Subcutaneous abdominal adipose tissue (tissue), 5 donors: ENCODE measurements at regions not wholly inside any gene's neighbourhood (a gene's known extent, or its start where the extent isn't known, plus 50 kb on each side); places are given as distances from the start of the nearest gene placed in this dataset.
"Not testable (repeated sequence)": the region's sequence is repeated elsewhere in the genome, so short reads cannot be mapped to it uniquely, and the experiment has no call there.

Experiments used
- H3K27ac ChIP-seq: one replicate; pipeline ENCODE4 v1.7.0; 2013; ENCODE audit warnings: low read depth, mild to moderate bottlenecking, inconsistent platforms, low read length, moderate library complexity
- H3K27me3 ChIP-seq, 5 donors: one replicate each; pipeline ENCODE4 v1.7.0; 2013; ENCODE audit warnings: low read length in 5 of 5, inconsistent platforms in 1 of 5; ENCODE audit not compliant: control insufficient read depth in 5 of 5, insufficient read depth in 4 of 5
- H3K36me3 ChIP-seq, 5 donors: one replicate each; pipeline ENCODE4 v1.7.0; 2013; ENCODE audit warnings: low read length in 5 of 5; ENCODE audit not compliant: control insufficient read depth in 5 of 5, insufficient read depth in 5 of 5
- H3K4me1 ChIP-seq, 5 donors: one replicate each; pipeline ENCODE4 v1.7.0; 2013; ENCODE audit warnings: low read length in 5 of 5, mild to moderate bottlenecking in 3 of 5, moderate library complexity in 1 of 5; ENCODE audit not compliant: control insufficient read depth in 5 of 5, insufficient read depth in 5 of 5
- H3K4me3 ChIP-seq, 5 donors: one replicate each; pipeline ENCODE4 v1.7.0; 2013; ENCODE audit warnings: low read length in 5 of 5, low read depth in 1 of 5
- H3K9ac ChIP-seq, 5 donors: one replicate each; pipeline ENCODE4 v1.7.0; 2013; ENCODE audit warnings: low read length in 5 of 5, mild to moderate bottlenecking in 4 of 5, moderate library complexity in 3 of 5
- H3K9me3 ChIP-seq, 5 donors: one replicate each; pipeline ENCODE4 v1.7.0; 2013; ENCODE audit warnings: low read length in 5 of 5; ENCODE audit not compliant: control insufficient read depth in 5 of 5
- donor health status: healthy.
- donor health status: healthy.
- donor health status: healthy.
- donor health status: healthy.
- donor health status: healthy.

DNA sequence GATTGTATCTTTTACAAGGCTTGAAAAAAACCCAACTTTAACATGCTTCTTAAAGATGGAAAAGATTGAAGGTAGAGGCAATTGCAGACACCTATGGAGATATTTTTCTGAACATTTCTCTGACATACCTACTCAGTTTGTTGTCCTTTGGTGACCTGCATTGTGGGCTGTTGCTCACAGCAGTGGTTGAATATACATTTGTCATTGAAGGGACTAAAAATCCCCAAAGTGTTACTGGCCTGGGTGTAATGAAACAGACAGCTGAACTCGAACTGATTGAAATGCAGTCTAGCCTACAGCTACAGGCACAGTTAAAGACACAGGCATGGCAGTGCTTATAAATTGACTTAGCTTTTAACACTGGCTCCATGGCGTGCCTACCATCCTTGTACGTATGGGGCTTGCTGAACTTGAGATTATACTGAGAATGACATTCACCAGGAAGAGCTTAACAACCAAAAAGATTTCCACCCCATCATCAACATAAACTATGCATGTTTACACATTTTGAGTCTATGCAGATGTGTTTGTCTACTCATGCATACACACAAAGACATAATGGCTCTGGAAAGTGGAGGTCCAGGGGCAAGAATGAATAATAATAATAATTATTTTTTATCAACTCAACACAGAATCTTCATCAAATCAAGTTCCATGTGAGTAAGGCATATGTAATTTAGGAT is 83.2 kb upstream of the NOX3 start:
- Histone ChIP-seq H3K4me3 (no peak overlapping the region), H3K9me3 (peaks cover 0 to 4% (median 3%) of the 10 kb centered on the region in 5 donors), H3K4me1 (no peaks in the 10 kb centered on the region), H3K27me3 (no peaks in the 10 kb centered on the region), H3K36me3 (no peaks in the 10 kb centered on the region), H3K9ac (no peak overlapping the region), H3K27ac (no peak overlapping the region)

GRCh38 chr6:155534678-155535077 is 79.0 kb upstream of the NOX3 start:
- Histone ChIP-seq H3K36me3 (no peaks in the 10 kb centered on the region), H3K27ac (no peak overlapping the region), H3K4me1 (no peaks in the 10 kb centered on the region), H3K9ac (no peak overlapping the region), H3K27me3 (no peaks in the 10 kb centered on the region), H3K9me3 (peaks cover 0 to 4% (median 4%) of the 10 kb centered on the region in 5 donors), H3K4me3 (no peak overlapping the region)

DNA sequence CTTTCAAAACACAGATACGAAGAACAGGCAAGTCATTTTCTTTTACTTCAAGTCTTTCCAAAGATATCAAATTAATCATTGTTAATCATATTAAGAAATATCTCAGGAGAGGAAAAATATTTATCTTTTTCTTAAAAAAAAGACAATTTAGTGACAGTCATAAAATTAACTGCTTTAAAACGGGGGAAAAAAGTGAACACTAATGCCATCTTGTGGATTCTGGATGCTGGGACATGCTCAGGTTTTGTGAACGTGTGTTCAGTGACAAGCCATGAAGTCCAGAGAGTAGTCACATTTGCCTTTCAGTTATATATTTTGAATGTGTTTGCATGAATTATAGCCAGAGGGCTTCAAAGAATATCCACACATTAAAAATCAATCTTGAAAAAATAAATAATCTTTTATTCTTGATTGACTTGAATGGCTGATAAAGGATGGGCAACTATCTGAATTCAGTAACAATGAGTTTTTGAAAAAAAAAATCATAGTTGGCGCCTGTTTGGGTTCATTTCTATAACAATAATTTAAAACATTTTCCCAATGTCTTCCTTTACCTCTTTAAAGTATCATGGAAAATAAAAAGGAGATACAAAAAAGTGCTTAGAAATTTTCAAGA is 74.7 kb upstream of the NOX3 start:
- H3K27ac ChIP-seq: no peak overlapping the region
- peaks cover 0 to 7% (median 4%) of the 10 kb centered on the region in 5 donors for H3K4me1 ChIP-seq
- peaks cover 0 to 4% (median 0%) of the 10 kb centered on the region in 5 donors for H3K9me3 ChIP-seq
- H3K36me3 ChIP-seq: no peaks in the 10 kb centered on the region
- no peaks in the 10 kb centered on the region for H3K27me3 ChIP-seq
- no peak overlapping the region for H3K9ac ChIP-seq
- H3K4me3 ChIP-seq: no peak overlapping the region

- not testable (repeated sequence) for H3K9me3 ChIP-seq, H3K27ac ChIP-seq, H3K9ac ChIP-seq, H3K4me1 ChIP-seq, H3K27me3 ChIP-seq, H3K36me3 ChIP-seq, H3K4me3 ChIP-seq
These were observed 74.2 kb upstream of the NOX3 start for GRCh38 chr6:155529814-155530213.

GRCh38 chr6:155528982-155529453 is 73.4 kb upstream of the NOX3 start:
- H3K36me3 ChIP-seq: no peaks in the 10 kb centered on the region
- H3K4me1 ChIP-seq: peaks cover 0 to 7% (median 4%) of the 10 kb centered on the region in 5 donors
- H3K9me3 ChIP-seq: peaks cover 0 to 4% (median 0%) of the 10 kb centered on the region in 5 donors
- H3K9ac ChIP-seq: no peak overlapping the region
- H3K4me3 ChIP-seq: no peak overlapping the region
- no peaks in the 10 kb centered on the region for H3K27me3 ChIP-seq
- H3K27ac ChIP-seq: no peak overlapping the region

DNA sequence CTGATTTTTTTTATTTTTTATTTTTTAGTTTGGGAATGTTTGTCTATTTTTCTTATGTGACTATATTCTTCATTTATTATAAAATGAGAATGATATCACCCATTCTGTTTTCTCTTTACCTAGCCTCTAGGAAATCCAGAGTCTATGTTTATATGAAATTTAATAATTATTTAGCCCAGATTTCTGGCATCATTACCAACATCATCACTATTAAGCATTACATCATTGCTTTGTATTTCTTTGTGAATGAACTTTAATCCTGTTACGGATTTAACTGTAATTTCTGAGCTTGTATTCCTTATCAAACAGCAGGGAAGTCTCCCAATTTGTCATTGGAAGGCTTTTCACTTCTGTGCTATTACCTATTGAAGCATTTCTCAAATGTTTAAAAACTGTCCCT is 72.7 kb upstream of the NOX3 start:
- H3K9ac ChIP-seq: no peak overlapping the region
- H3K27me3 ChIP-seq: no peaks in the 10 kb centered on the region
- H3K36me3 ChIP-seq: no peaks in the 10 kb centered on the region
- H3K4me3 ChIP-seq: no peak overlapping the region
- H3K9me3 ChIP-seq: peaks cover 0 to 3% (median 0%) of the 10 kb centered on the region in 5 donors
- no peak overlapping the region for H3K27ac ChIP-seq
- H3K4me1 ChIP-seq: peaks cover 0 to 7% (median 4%) of the 10 kb centered on the region in 5 donors

GRCh38 chr6:155527443-155527842 is 71.8 kb upstream of the NOX3 start:
- no peak overlapping the region for H3K9ac ChIP-seq
- peaks cover 0 to 7% (median 4%) of the 10 kb centered on the region in 5 donors for H3K4me1 ChIP-seq
- H3K36me3 ChIP-seq: no peaks in the 10 kb centered on the region
- H3K9me3 ChIP-seq: no peaks in the 10 kb centered on the region
- H3K27ac ChIP-seq: no peak overlapping the region
- H3K4me3 ChIP-seq: no peak overlapping the region
- no peaks in the 10 kb centered on the region for H3K27me3 ChIP-seq

- H3K36me3 ChIP-seq: no peaks in the 10 kb centered on the region
- H3K9ac ChIP-seq: no peak overlapping the region
- H3K4me3 ChIP-seq: no peak overlapping the region
- H3K27ac ChIP-seq: no peak overlapping the region
- H3K27me3 ChIP-seq: no peaks in the 10 kb centered on the region
- H3K4me1 ChIP-seq: peaks cover 0 to 3% (median 1%) of the 10 kb centered on the region in 5 donors
- H3K9me3 ChIP-seq: no peaks in the 10 kb centered on the region
These were observed 68.4 kb upstream of the NOX3 start for GRCh38 chr6:155523821-155524651.

DNA sequence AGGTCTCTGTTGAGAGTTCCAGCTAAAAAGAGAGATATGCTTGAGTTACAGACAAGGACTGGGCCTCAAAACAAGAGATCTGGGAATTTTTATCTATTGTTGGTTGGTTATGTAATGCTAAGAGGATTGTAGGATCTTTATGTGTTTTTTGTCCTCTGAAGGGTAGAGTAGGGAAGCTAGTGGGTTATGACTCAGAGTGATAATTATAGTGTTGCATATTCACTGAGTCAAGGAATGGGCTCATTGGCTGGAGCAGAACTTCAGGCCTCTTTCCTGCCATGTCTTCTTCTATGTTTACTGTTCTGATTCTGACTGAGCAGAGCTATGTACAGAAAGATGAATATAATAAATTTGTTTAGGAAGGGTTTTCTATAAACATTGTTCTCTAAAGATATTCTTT is 66.1 kb upstream of the NOX3 start:
- Histone ChIP-seq H3K36me3 (no peaks in the 10 kb centered on the region), H3K9me3 (no peaks in the 10 kb centered on the region), H3K27ac (no peak overlapping the region), H3K4me1 (no peaks in the 10 kb centered on the region), H3K9ac (no peak overlapping the region), H3K4me3 (no peak overlapping the region), H3K27me3 (no peaks in the 10 kb centered on the region)

- no peak overlapping the region for H3K9ac ChIP-seq
- H3K27ac ChIP-seq: no peak overlapping the region
- no peaks in the 10 kb centered on the region for H3K27me3 ChIP-seq
- H3K9me3 ChIP-seq: no peaks in the 10 kb centered on the region
- no peaks in the 10 kb centered on the region for H3K4me1 ChIP-seq
- H3K36me3 ChIP-seq: no peaks in the 10 kb centered on the region
- no peak overlapping the region for H3K4me3 ChIP-seq
These were observed 64.4 kb upstream of the NOX3 start for GRCh38 chr6:155520078-155520477.
